IPS-NIHi11 (cell line): ENCODE measurements at regions not wholly inside any gene's neighbourhood (a gene's known extent, or its start where the extent isn't known, plus 50 kb on each side); places are given as distances from the start of the nearest gene placed in this dataset.
"Not testable (repeated sequence)": the region's sequence is repeated elsewhere in the genome, so short reads cannot be mapped to it uniquely, and the experiment has no call there.

Source experiments
- DNase-seq: peaks from one replicate; pipeline ENCODE4 v3.0.0; 2012; ENCODE audit warnings: mixed read lengths, low spot score

DNA sequence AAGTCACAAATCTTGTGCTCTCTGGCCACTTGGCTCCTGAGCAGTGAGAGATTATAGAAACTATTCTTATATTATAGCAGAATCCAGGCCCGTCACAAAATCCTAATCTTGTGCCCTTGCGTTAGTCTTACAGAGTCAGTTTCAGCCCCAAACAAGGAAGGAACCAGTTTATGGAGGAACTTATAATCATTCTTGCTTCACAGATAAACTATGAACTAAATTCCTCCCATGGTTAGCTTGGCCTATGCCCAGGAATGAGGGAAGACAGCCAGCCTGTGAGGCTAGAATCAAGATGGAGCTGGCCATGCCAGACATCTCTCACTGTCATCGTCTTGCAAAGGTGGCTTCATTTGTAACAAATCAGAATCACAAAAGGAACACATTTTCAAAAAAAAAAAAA is 199.7 kb upstream of the PITRM1 start:
- DNase-seq, result no peak

DNA sequence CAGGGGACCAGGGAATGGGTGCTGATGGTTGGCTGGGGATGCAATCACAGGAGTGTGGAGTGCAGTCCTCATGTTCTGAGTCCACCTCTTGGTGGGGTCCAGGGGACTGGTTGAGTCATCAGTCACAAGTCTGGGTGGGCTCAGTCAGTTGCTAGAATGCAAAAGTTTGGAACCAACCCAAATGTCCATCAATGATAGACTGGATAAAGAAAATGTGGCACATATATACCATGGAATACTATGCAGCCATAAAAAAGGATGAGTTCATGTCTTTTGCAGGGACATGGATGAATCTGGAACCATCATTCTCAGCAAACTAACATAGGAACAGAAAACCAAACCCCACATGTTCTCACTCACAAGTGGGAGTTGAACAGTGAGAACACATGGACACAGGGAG is 199.0 kb upstream of the PITRM1 start:
- not testable (repeated sequence) for DNase-seq

GRCh38 chr10:3366735-3367405 is 194.3 kb upstream of the PITRM1 start:
- no peak for DNase-seq

DNA sequence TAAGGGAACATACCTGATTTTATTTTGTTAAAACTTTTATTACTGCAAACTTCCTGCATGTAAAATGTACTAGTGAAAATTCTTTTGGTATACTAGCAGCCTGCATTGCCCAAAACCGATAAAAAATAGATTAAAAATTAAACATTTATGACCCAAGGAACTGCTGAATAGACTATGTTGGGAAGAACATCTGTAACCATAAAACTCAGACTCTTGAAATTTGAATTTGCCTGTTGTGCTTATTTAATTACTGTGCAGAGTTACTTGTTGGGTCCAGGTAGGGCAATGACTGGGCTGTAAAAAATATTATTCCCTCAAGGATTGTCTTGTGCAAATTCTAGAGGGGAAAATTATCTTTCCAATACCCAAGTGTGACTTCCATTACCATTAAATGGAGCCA is 193.5 kb upstream of the PITRM1 start:
- DNase-seq, result no peak

- DNase-seq, result no peak
Observed at GRCh38 chr10:3365630-3366029, 193.0 kb upstream of the PITRM1 start.

DNA sequence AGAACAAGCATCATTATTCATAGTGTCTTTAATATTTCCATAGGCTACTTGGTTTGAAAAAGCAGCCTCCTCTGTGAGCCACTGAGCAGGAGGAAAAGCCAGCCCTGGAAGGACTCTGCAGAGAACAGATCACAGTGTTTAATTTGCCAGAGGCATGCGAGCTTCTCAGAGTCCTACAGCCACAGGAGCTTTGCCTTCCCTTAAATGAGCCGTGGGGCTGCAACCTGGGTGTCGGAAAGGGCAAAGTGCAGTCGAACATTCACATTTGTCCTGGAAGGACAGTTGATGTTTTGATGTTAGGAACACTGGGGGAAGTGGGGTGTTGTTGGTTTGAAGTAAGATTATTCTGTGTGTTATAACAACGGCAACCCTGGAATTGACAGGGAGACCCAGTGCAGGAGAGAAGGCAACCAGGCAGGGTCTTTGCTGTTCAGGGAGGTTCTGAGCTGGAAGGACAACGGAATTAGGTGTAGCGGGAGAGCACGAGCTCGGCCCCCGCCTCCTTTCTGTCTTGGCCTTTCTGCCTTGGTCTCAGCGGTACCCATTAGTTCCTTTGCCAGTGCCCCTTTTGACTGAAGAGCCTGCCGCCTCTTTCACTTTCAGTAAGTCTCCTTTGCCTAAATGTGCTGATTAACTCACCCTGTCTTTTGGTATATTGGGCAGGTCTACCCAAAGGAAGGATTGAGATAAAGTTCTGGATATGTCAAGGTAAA is 192.3 kb upstream of the PITRM1 start:
- DNase-seq, result no peak

- no peak for DNase-seq
Observed at GRCh38 chr10:3363311-3364045, 190.9 kb upstream of the PITRM1 start.

DNA sequence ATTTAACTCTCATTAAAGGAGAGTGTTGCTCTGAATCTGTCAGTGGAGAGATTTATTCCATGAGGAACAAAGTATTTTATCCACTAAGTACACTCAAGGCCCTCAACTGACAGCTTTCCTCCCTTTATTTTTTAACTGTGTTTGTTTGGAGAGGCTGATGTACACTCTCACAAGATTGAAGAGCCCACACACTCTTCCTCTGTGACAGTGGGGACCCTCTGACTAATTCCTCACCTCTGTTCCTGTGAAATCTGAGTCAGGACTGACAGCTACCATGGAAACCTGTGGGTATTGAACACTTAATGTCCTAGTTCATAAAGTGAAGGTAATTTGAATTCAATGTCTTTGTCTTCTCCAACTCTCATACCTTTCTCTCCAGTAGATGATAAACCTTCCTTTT is 189.8 kb upstream of the PITRM1 start:
- no peak for DNase-seq

GRCh38 chr10:3361640-3362039 is 189.1 kb upstream of the PITRM1 start:
- DNase-seq, result no peak

- DNase-seq, result no peak
Observed at GRCh38 chr10:3357737-3358136, 185.2 kb upstream of the PITRM1 start.

- DNase-seq, result no peak
Observed at GRCh38 chr10:3355536-3355935, 183.0 kb upstream of the PITRM1 start.

GRCh38 chr10:3354174-3354900 is 181.8 kb upstream of the PITRM1 start:
- DNase-seq, result no peak

DNA sequence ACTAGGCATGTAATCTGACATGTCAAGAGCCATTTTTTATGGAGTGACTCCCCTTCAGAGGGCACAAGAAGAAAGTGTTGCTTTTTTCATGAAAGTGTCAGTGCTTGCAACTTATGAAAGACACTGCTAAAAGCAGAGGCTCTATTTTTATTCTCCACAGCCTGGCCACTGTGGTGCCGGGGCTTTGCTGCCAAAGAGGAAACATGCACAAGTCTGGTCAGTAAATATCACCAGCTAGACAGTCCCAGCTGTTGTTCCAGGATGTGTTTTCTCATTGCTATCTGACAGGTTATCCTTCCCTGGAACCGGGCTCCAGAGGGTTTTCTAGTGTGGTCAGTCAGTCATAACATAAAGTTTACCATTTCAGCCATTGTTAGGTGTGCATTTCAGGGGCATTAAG is 180.7 kb upstream of the PITRM1 start:
- DNase-seq, result no peak

DNA sequence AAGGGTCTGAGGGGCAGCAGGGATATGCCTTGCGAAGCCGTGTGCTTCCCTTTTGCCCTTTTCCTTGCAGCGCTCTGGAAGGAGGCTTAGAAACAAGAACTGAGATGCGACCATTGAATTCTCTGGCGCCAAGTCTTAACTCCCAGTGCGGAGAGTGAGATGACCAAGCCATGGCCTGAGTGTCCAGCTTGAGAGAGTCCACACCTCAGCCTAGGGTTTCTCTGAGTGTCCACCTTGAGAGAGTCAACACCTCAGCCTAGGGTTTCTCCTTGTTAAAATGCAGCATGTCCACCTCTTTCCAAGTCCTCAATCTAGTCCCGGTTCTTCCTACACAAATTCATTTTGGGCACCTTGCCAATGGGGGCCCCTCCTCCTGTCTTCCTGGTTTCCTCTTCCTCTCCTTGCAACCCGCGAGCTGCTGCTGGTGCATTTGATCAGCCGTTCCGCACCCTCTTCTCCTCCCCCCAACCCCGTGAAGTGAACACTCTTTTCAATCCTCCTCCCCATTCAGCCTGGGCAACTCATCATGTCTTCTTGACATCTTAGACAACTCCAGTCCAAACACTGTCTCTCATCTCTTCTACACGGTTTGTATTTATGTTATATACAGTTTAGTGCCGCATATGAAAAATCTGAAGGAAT is 178.2 kb upstream of the PITRM1 start:
- DNase-seq, result no peak

DNA sequence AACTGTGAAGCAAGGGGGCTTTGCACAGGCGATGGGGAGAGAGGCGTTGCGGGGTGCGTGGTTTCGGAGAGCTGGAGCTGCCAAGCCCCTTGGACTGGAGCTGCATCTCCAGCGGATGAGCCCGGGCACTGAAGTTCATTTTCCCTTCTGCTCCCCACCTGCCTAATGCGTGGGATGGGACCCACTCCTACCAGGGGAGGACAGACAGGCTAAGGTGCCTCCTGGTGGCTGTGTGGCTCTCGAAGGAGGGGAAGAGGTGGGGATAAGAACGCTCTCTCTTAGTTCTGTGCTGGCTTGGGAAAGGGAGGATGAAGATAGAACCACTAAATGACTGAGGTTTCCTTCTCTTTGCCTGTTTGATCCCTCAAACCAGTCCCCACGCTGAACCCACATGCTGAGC is 177.6 kb upstream of the PITRM1 start:
- DNase-seq, result no peak

- no peak for DNase-seq
Observed at GRCh38 chr10:3348564-3348963, 176.0 kb upstream of the PITRM1 start.

GRCh38 chr10:3347413-3348182 is 175.0 kb upstream of the PITRM1 start:
- DNase-seq, result no peak

DNA sequence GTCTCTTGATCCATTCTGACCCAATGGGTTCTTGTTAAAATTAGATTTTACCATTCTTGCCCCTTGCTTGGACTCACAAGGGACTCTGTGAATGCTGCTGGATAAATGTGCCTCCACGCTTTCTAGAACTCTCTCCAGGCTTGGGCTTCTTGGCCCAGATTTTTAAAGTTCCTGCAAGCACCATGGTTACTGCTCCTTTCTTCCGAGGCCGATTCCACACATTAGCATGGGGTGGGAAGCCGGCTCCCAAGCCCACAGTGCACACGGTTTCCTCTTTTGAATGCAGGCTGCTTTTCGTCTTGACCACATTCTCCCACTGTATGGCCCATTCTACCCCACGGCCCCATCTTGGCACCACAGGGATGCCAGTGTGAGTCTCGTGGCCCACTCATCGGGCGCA is 174.3 kb upstream of the PITRM1 start:
- no peak for DNase-seq

- DNase-seq, result no peak
Observed at GRCh38 chr10:3342771-3343170, 170.2 kb upstream of the PITRM1 start.

DNA sequence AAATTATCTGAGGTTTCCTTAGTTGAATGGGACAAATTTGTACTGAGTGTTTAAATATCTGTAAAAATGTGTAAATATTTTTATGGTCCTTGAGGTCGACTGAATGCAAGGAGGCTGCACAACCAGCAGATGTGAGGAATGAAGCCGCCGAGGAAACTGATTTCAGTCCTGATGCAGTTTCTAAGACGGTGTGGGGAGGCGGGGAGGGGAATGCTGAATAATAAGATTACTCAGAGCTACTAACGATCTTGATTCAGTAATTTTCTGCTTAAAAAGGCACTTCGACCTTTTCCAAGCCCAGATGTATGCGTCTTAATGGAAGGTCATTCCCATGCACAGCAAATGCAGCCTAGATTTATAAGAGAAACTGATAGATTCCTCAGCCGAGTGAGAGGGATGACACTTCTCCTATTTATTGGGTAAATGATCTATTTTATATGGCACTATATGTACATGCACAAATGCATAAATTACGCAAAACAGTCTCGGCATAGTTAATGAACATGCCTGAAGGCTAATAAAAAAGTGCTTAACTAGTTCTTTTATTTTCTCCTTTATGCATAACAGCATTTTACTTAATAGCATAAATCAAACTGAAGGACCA is 167.6 kb upstream of the PITRM1 start:
- no peak for DNase-seq

DNA sequence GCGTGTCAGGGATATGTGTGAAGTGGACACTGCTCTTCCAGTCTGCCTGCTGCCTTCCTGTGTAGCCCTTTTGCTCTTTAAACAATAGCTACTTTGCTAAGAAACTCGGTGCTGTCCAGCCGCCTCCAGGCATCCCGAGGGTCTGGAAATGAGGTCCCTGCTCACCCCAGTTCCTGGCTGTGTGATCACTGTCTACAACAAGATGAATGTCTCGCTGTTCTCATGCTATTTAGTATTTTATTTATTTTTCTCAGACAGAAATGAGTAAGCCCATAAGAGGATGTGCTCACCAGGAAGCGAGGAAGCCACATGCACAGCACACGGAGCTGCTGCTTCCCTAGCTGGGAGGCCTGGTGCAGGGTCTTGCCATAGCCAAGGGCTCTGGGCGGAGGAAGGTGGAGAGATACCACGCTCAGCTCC is 167.0 kb upstream of the PITRM1 start:
- no peak for DNase-seq
